ENCODE measurements at regions not wholly inside any gene's neighbourhood (a gene's known extent, or its start where the extent isn't known, plus 50 kb on each side); places are given as distances from the start of the nearest gene placed in this dataset.
"Not testable (repeated sequence)": the region's sequence is repeated elsewhere in the genome, so short reads cannot be mapped to it uniquely, and the experiment has no call there.

DNA sequence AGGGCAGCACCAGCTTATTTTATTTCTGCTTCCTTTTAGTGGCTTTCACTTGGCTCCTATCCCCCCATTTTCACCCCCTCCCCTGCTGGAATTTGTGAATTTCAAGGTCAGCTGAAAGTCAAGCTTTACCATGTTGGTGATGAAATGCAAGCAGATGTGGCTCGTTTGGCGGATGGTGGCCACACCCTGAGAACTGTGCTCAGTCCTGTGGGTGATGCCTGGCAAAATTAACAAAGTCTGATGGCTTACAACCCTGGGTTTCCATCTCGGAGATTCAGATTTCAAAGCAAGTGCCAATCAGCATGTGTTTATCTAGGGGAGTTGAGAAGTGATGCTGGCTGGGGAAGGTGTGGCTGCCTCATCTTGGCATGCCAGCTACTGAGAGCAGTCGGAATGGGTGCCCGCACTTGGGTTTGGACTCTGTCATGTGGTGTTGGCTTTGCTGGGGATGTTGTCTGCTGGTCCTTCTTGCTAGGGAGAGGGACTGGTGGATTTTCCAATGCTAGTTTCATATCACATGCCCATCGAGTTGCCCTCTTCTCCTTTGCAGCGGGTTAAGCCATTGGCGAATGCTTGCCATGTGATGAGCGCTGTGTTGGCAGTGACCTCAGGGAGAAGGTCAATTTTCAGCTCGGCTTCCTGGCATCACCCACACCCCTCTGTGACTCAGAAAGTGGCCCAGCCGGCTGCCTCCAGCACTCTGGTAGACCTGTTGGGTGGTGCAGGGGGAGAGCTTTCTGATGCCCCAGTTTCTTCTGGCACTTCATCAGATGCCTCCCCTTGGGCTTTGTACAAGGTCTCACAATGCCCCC lies 77.0 kb upstream of the PITX1 start:
- DNase-seq: no peak

- no peak for DNase-seq
Observed at GRCh38 chr5:135108992-135109391, 75.0 kb upstream of the PITX1 start.

GRCh38 chr5:135108569-135108968 lies 74.5 kb upstream of the PITX1 start:
- DNase-seq: no peak

DNA sequence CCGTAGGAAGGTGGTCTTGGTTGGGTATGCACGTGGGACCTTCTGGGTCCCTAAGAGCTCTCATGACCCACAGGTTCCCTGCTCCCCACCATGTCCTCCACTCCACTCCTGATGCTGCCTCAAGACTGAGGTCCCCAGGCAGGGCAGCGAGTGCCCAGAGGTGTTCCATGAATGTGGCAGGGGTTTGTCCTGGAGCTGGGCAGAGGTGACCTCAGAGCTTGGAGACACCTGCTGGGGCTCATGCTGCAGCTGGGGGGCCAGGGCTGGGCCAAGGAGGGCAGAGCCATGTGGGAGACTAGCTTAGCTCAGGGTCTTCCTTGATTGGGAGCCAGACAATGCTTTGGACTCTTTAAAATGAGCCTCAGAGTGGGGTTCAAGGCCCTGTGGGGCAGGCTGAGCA lies 74.0 kb upstream of the PITX1 start:
- DNase-seq: no peak

DNA sequence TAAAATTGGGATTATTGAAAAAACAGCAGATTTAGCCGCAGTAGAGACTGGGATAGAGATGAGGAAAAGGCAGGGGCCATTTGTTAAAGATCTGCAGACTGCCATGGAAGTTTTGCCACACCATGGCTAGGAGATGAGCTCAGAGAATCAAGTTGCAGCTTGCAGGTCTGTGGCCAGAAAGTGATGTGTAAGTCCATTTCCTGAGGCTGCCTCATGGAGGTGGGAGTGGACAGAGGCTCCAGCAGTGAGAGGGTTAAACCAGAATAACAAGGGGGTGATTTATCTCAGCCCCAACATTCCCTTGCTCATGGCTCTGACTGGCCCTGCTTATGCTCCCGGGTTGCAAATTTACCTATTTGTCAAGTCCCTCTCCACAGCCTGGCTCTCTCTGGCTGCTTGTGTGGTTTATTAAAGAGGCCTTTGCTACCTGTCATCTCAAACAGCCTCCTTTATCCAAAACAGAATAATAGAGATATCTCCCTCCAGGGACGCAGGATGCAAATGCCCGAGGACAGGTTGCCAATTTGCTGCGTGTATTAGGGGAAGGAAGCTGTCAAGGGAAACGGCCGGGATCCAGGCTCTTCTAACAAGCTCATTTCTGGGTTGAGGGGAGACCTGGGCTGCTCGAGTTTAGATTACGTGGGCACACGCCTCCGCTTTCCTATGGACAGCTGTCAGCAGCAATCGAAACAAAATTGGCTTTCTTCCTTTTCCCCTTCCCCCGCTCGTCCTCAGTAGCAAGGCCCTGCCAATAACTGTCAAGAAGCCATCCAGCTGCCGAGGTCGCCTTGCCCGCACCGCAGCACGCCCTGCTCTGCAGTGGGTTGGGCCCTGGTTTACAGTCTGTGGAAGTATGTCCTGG lies 72.8 kb upstream of the PITX1 start:
- DNase-seq: no peak

DNA sequence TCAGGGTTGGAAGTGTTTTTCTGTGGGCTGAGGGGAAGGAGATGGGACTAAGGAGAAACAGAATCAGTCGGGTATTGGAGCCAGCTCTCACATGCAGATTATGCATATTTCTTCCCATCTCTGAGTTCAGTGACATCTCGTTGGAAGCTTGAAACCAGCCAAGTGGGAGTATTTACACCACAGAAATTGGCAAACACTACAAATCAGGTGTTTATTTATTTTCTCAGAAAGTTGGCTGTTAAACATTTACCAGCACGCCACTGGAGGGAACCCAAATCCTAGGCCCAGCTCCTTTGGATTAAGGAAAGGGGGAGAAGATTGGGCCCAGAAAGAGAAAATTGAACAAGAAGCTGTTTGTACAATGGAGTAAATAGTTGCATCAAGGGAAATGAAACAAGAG lies 72.1 kb upstream of the PITX1 start:
- DNase-seq: no peak

DNA sequence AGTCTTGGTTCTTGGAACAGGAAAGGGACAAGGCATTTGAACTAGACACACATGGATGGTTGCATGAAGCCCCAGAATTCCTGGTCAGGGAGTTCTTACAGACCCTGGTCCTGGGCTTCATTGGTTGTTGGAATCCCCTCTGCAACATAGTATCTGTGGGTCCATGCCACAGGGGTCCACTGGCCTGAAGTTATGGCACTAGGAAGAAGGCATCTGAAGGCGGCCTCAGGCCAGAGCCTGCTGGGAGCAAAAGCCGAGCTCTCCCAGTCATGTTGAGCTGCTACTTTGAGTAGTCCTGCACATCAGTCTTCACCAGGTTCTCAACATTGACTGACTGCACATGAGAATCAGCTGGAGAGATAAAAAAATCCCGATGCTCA lies 71.1 kb upstream of the PITX1 start:
- no peak for DNase-seq

DNA sequence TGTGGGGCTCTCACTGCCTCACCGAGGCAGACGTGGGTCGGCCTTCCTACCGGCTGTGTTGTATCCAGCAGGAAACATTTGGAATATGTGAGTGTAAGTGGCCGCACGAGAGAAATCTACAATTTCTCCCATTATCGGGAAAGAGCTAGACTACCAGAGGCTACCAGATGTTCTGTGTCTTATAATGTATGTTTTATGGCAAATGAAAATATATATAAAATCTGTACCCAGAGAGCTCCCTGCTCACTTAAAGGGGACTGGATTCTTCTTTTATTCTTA lies 69.5 kb upstream of the PITX1 start:
- no peak for DNase-seq

GRCh38 chr5:135102716-135103574 lies 68.9 kb upstream of the PITX1 start:
- no peak for DNase-seq

- no peak for DNase-seq
Observed at GRCh38 chr5:135100431-135100830, 66.4 kb upstream of the PITX1 start.

- DNase-seq: no peak
Observed at GRCh38 chr5:135100011-135100410, 66.0 kb upstream of the PITX1 start.

GRCh38 chr5:135097390-135097789 lies 63.4 kb upstream of the PITX1 start:
- no peak for DNase-seq

DNA sequence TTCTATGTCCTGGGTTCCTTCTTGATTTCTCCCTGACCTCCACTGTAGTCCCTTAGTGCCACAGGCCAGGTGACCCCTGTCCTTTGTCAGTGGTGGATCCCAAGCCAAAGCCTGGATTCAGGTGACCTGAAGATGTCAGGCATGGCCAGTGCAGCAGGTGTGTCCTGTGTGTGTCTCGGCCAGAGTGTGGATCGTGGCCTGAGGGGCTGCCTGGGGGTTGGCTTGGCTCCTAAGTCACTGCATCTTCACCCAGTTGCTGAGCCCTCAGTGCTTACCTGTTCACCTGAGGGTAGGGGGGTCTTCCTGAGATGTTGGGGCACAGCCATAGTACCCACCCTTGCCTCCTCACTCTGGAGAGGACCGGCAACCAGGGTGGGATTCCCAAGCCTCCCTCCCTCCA lies 61.8 kb upstream of the PITX1 start:
- DNase-seq: no peak

- no peak for DNase-seq
Observed at GRCh38 chr5:135095052-135095715, 61.2 kb upstream of the PITX1 start.

DNA sequence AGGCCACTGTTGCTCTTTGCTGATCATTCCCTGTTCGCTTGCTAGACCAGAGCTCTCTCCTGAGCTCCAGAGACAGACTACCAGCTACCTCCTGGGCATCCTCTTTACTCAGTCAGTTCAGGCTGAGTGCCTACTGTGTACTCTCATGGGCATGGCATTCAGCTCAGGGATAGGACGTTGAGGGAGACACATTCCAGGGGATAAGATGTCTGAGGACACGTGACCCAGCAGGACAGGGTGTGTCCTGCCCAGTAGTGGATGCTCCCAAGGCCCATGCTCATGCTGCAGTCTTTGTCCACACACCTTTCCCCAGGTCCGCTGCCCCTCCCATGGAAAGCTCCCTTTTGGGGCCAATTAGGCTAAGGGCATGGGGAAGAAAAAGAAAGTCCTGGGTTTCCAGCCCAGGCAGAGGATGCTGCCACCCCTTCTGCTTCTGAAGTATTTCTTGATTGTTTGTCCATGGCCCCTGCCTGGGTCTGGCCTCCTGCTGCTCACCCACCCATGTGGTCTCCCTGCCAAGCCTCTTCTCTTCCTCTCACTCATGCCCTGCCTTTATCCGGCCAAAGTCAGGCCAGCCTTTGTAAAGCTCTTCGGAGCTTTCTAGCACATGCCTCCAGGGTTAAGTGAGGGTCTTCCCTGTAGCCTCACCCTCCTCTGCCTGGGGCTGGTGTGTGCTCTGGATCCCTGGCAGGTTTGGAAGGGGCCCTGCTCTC lies 60.5 kb upstream of the PITX1 start:
- no peak for DNase-seq

GRCh38 chr5:135093483-135093882 lies 59.5 kb upstream of the PITX1 start:
- DNase-seq: not testable (repeated sequence)

DNA sequence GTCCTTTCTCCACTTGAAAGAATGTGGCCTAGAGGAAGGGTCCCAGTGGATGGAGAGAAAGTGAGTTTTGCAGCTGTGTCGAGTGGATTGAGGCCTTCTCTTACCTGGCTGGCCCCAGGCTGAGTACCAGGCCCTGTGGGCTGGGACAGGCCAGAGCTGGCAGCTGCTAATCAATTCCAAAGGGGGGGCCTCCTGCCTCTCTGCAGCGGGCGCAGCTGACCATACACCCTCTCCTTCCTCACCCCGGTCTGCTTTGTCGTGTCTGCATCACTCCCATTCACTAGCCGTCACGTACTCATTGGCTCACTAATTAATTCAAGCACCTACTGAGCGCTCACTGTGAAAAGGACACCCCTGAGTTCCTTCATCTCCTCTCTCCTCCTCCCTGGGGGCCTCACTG lies 58.4 kb upstream of the PITX1 start:
- DNase-seq: no peak

DNA sequence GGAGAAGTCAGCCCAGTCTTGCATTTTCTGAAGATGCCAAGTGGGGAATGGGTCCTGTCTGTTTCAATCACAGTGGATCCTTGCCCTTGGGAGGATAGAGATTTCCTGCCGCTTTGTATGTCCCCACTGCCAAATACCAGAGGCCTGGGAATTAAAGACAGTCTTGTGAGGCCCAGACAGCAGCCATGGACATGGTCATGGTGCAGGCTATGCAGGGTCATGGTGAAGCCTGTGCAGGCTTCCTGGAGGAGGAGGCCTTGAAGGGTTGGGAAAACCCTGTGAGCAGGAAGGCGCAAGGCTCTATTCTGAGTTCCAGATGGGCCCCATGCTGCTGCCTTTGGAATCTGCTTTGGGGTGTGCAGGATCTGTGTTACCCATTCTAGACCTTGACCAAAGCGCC lies 57.3 kb upstream of the PITX1 start:
- no peak for DNase-seq

GRCh38 chr5:135089912-135090311 lies 55.9 kb upstream of the PITX1 start:
- no peak for DNase-seq

DNA sequence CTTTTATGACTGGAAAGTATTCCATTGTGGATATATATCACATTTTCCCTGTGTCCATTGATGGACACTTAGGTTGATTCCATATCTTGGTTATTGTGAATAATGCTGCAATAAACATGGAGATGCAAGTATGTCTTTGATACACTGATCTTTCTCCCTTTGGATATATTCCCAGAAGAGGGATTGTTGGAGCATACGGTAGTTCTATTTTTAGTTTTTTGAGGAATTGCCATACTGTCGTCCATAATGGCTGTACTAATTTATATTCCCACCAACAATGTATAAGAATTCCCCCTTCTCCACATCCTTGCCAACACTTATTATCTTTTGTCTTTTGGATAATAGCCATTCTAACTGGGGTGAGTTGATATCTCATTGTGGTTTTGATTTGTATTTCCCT lies 54.9 kb upstream of the PITX1 start:
- no peak for DNase-seq

DNA sequence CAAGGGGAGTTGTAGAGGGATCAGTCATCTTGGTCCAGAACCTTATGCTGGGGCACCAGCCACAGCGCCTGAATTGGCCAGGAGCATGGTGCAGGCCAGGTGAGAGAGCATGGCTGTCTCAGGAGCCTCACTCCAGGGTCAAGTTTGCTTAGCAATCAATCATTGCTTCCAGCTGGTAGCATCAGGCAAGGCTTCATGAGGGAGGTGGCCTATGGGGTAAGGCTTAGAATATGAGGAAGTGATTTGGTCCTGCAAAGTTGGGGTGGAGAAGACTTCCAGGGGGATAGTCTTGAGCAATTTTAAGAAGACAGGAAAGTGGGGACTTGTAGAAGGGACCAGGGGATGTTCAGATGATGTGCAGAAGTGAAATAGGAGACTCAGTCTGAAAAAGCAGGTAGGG lies 53.9 kb upstream of the PITX1 start:
- DNase-seq: no peak
